ENCODE measurements at regions not wholly inside any gene's neighbourhood (a gene's known extent, or its start where the extent isn't known, plus 50 kb on each side); places are given as distances from the start of the nearest gene placed in this dataset.

DNA sequence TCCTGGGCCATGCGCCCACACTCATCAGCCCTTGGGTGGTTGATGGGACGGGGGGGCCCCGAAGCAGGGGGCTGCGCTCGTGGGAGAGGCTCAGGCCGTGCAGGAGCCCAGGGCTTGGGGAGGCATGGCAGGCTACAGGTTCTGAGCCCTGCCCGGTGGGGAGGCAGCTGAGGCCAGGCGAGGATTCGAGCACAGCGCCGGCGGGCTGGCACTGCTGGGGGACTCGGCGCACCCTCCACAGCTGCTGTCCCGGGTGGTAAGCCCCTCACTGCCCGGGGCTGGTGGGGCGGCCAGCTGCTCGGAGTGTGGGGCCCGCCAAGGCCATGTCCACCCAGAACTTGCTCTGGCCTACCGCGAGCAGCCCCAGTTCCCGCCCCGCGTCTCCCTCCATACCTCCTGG, 295.8 kb upstream of the SEL1L start:
- no peak for TF ChIP-seq POLR2A (IDR thresholded peaks at IDR 0.05; ENCODE audit: low read length)
- no peak for TF ChIP-seq GATA1 (IDR thresholded peaks at IDR 0.05; ENCODE audit: low read depth, low read length)

Data from erythroblast (primary cell).